Liver (tissue), 7 donors: ENCODE measurements at regions not wholly inside any gene's neighbourhood (a gene's known extent, or its start where the extent isn't known, plus 50 kb on each side); places are given as distances from the start of the nearest gene placed in this dataset.

Experiments used
- DNase-seq: peaks from one replicate; pipeline ENCODE4 v3.0.0-alpha.2; 2017; ENCODE audit warnings: low spot score
- H3K27ac ChIP-seq, 2 donors: one replicate each; pipeline ENCODE4 v1.7.0; 2013; ENCODE audit warnings: inconsistent platforms in 2 of 2, low read length in 2 of 2, control low read depth in 1 of 2, low read depth in 1 of 2, mild to moderate bottlenecking in 1 of 2
- H3K27me3 ChIP-seq, 4 donors: one replicate each; pipeline versions ENCODE4 v1.6.1 to v1.7.0; 2013; ENCODE audit warnings: low read length in 3 of 4, inconsistent platforms in 1 of 4, mild to moderate bottlenecking in 1 of 4, moderate library complexity in 1 of 4; ENCODE audit not compliant: control insufficient read depth in 4 of 4, insufficient read depth in 4 of 4
- H3K36me3 ChIP-seq, 4 donors: one replicate each; pipeline versions ENCODE4 v1.6.1 to v1.7.0; 2013; ENCODE audit warnings: low read length in 3 of 4, mild to moderate bottlenecking in 3 of 4, low read depth in 1 of 4, moderate library complexity in 1 of 4; ENCODE audit not compliant: control insufficient read depth in 4 of 4, insufficient read depth in 3 of 4
- H3K4me1 ChIP-seq, 4 donors: one replicate each; pipeline versions ENCODE4 v1.6.1 to v1.7.0; 2013; ENCODE audit warnings: low read length in 3 of 4, mild to moderate bottlenecking in 3 of 4, moderate library complexity in 1 of 4; ENCODE audit not compliant: control insufficient read depth in 4 of 4, insufficient read depth in 4 of 4
- H3K4me3 ChIP-seq, 3 donors: one replicate each; pipeline versions ENCODE4 v1.6.1 to v1.7.0; 2013; ENCODE audit warnings: low read length in 3 of 3, control low read depth in 1 of 3, low read depth in 1 of 3, mild to moderate bottlenecking in 1 of 3
- H3K9ac ChIP-seq, 2 donors: one replicate each; pipeline ENCODE4 v1.7.0; 2013; ENCODE audit warnings: low read length in 2 of 2, mild to moderate bottlenecking in 2 of 2, moderate library complexity in 2 of 2, control low read depth in 1 of 2, low read depth in 1 of 2
- H3K9me3 ChIP-seq, 4 donors: one replicate each; pipeline versions ENCODE4 v1.6.1 to v1.7.0; 2013; ENCODE audit warnings: low read length in 3 of 4; ENCODE audit not compliant: control insufficient read depth in 4 of 4
- EGR1 ChIP-seq, 2 donors: IDR thresholded peaks; 2 replicates each; pipeline ENCODE4 v1.6.1; 2016 to 2018; ENCODE audit warnings: antibody characterized with exemption in 2 of 2, low read depth in 2 of 2
- FOXA1 ChIP-seq: IDR thresholded peaks from 2 replicates; pipeline ENCODE4 v1.6.1; 2016; ENCODE audit warnings: antibody characterized with exemption
- FOXA2 ChIP-seq: IDR thresholded peaks from 2 replicates; pipeline ENCODE4 v1.6.1; 2016; ENCODE audit warnings: antibody characterized with exemption
- GABPA ChIP-seq, 2 donors: IDR thresholded peaks in 1 of 2; conservative IDR thresholded peaks in 1 of 2; 2 replicates each; pipeline ENCODE4 v1.6.1; 2016; ENCODE audit warnings: antibody characterized with exemption in 2 of 2, mild to moderate bottlenecking in 1 of 2, moderate library complexity in 1 of 2
- HNF4A ChIP-seq, 2 donors: conservative IDR thresholded peaks; 2 replicates each; pipeline ENCODE4 v1.6.1; 2016; ENCODE audit warnings: antibody characterized with exemption in 2 of 2, mild to moderate bottlenecking in 2 of 2
- HNF4G ChIP-seq: IDR thresholded peaks from 2 replicates; pipeline ENCODE4 v1.6.1; 2016; ENCODE audit warnings: antibody characterized with exemption
- JUND ChIP-seq, 2 donors: IDR thresholded peaks; 2 replicates each; pipeline ENCODE4 v1.6.1; 2016; ENCODE audit warnings: antibody characterized with exemption in 2 of 2
- NR2F2 ChIP-seq: IDR thresholded peaks from 2 replicates; pipeline ENCODE4 v1.6.1; 2016; ENCODE audit warnings: antibody characterized with exemption
- RAD21 ChIP-seq, 2 donors: IDR thresholded peaks; 2 replicates each; pipeline ENCODE4 v1.6.1; 2016; ENCODE audit warnings: antibody characterized with exemption in 2 of 2, mild to moderate bottlenecking in 2 of 2
- RXRA ChIP-seq, 2 donors: IDR thresholded peaks; 2 replicates each; pipeline ENCODE4 v1.6.1; 2017 to 2018; ENCODE audit warnings: antibody characterized with exemption in 2 of 2, mild to moderate bottlenecking in 1 of 2
- SP1 ChIP-seq: IDR thresholded peaks from 2 replicates; pipeline ENCODE4 v1.6.1; 2018; ENCODE audit warnings: antibody characterized with exemption, mild to moderate bottlenecking
- YY1 ChIP-seq: IDR thresholded peaks from 2 replicates; pipeline ENCODE4 v1.6.1; 2016; ENCODE audit warnings: antibody characterized with exemption, mild to moderate bottlenecking
- WGBS: extraction: QIAGEN DNeasy Blood & Tissue Kit; methylation state at CpG from one replicate; pipeline ENCODE4 v1.1.7; 2013; 5-methylcytosine and 5-hydroxymethylcytosine counted together
- TF ChIP-seq, protein P1 (sequence below): IDR thresholded peaks from 2 replicates; pipeline ENCODE4 v1.6.1; 2016; ENCODE audit warnings: antibody characterized with exemption
- TF ChIP-seq, protein P2 (sequence below): IDR thresholded peaks from 2 replicates; pipeline ENCODE4 v1.6.1; 2016; ENCODE audit warnings: antibody characterized with exemption, mild to moderate bottlenecking
- TF ChIP-seq, protein P3 (sequence below): IDR thresholded peaks from 2 replicates; pipeline ENCODE4 v1.6.1; 2016; ENCODE audit warnings: antibody characterized with exemption
- TF ChIP-seq, protein P4 (sequence below): IDR thresholded peaks from 2 replicates; pipeline ENCODE4 v1.6.1; 2016; ENCODE audit warnings: antibody characterized with exemption
- donor health status: healthy.
- donor health status: healthy.
- donor health status: healthy.
- donor health status: healthy.

DNA sequence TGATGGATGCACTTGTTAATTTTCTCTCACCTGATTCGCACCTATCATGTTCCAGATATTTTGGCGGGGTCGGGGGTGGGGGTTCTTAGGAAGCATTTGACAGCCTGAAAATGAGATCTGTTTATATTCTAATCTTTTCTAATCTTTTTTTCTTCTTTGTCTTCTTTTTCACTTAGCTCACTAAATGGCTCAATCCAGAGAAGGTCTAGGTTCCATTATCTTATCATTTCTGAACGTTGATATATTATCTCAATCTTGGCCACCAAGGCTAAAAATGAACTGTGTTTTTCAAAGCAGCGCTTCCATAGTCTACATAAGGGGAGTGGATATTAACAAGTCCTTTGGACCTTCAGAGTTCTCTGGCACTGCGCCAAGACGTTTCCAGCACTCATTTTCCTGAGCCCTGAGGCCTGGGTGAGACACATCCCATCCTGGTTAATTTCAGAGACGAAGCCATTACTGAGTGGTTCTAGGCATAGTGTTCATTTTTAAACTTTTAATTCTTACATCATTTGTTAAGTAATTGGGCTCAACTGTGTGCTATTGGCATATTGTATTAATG lies 229.0 kb downstream of the SOX11 start:
- DNase-seq: no peak
- H3K9me3 ChIP-seq: peaks cover 0 to 4% (median under 1%) of the 10 kb centered on the region in 4 donors
- no peaks in the 10 kb centered on the region for H3K36me3 ChIP-seq
- no peak overlapping the region for H3K9ac ChIP-seq
- no peak overlapping the region for H3K27ac ChIP-seq
- H3K4me3 ChIP-seq: no peak overlapping the region
- WGBS: 65% methylated on average over 8 of the region's 8 CpGs
- TF ChIP-seq, protein P1, sequence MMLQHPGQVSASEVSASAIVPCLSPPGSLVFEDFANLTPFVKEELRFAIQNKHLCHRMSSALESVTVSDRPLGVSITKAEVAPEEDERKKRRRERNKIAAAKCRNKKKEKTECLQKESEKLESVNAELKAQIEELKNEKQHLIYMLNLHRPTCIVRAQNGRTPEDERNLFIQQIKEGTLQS: no peak
- no peak for TF ChIP-seq FOXA1
- TF ChIP-seq HNF4G: no peak
- TF ChIP-seq EGR1 (IDR thresholded peaks at IDR 0.05; ENCODE audit: low read depth in 2 of 2): no peak
- TF ChIP-seq, protein P2, sequence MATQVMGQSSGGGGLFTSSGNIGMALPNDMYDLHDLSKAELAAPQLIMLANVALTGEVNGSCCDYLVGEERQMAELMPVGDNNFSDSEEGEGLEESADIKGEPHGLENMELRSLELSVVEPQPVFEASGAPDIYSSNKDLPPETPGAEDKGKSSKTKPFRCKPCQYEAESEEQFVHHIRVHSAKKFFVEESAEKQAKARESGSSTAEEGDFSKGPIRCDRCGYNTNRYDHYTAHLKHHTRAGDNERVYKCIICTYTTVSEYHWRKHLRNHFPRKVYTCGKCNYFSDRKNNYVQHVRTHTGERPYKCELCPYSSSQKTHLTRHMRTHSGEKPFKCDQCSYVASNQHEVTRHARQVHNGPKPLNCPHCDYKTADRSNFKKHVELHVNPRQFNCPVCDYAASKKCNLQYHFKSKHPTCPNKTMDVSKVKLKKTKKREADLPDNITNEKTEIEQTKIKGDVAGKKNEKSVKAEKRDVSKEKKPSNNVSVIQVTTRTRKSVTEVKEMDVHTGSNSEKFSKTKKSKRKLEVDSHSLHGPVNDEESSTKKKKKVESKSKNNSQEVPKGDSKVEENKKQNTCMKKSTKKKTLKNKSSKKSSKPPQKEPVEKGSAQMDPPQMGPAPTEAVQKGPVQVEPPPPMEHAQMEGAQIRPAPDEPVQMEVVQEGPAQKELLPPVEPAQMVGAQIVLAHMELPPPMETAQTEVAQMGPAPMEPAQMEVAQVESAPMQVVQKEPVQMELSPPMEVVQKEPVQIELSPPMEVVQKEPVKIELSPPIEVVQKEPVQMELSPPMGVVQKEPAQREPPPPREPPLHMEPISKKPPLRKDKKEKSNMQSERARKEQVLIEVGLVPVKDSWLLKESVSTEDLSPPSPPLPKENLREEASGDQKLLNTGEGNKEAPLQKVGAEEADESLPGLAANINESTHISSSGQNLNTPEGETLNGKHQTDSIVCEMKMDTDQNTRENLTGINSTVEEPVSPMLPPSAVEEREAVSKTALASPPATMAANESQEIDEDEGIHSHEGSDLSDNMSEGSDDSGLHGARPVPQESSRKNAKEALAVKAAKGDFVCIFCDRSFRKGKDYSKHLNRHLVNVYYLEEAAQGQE: no peak
- TF ChIP-seq GABPA (IDR thresholded peaks at IDR 0.05 in 1 of 2, conservative IDR thresholded peaks at IDR 0.05 in 1 of 2): no peak
- no peak for TF ChIP-seq SP1
- TF ChIP-seq HNF4A (conservative IDR thresholded peaks at IDR 0.05): no peak
- no peak for TF ChIP-seq YY1
- no peak for TF ChIP-seq RAD21 (IDR thresholded peaks at IDR 0.05)
- TF ChIP-seq JUND (IDR thresholded peaks at IDR 0.05): no peak
- TF ChIP-seq, protein P3, sequence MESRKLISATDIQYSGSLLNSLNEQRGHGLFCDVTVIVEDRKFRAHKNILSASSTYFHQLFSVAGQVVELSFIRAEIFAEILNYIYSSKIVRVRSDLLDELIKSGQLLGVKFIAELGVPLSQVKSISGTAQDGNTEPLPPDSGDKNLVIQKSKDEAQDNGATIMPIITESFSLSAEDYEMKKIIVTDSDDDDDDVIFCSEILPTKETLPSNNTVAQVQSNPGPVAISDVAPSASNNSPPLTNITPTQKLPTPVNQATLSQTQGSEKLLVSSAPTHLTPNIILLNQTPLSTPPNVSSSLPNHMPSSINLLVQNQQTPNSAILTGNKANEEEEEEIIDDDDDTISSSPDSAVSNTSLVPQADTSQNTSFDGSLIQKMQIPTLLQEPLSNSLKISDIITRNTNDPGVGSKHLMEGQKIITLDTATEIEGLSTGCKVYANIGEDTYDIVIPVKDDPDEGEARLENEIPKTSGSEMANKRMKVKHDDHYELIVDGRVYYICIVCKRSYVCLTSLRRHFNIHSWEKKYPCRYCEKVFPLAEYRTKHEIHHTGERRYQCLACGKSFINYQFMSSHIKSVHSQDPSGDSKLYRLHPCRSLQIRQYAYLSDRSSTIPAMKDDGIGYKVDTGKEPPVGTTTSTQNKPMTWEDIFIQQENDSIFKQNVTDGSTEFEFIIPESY: no peak
- no peaks in the 10 kb centered on the region for H3K4me1 ChIP-seq
- H3K27me3 ChIP-seq: peaks cover 0 to 9% (median 0%) of the 10 kb centered on the region in 4 donors

DNA sequence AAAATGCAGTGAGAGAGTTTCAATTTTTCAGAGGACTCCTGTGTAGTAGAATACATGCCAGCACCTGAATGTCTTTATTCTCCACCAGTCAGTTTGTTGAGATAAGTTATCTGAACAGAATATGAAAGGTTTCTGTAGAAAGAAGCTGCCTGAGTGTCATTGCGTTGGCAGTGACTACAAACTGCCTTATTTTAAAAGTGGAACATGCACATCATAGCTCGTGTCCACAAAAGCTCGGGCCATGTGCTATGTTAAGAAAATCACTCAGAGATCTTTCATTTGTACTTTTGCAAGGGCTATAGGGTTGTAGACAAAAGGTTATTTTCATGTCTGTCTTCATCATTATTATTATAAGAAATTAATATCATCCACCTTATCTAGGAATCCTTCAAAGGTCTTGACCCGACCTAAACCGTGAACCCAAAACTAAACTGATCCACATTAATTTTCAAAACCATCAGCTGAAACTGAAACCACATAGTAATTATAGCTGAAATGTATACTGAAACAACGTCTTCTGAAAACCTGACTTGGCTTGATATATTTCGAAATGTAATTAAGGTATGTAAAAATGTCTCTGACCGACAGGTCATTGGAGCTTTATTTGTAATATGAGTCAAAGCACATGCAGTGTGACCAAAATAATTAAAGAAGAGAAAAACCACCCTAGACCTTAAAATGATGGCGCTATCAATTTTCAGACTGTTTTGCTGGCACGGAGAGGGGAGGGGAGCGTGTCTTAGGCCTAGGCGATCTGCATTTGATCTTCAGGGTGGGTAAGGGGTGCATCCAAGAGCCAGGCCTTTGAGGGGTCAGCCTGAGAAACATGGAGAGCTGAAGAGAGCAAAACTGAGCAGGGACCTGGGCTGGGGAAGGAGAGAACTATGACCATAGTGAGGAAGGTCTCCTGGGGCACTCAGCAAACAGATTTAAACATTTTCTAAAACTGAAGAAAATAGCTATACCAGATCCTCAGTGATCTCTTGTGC lies 232.1 kb downstream of the SOX11 start:
- no peaks in the 10 kb centered on the region for H3K4me1 ChIP-seq
- WGBS: 82% methylated on average over 12 of the region's 12 CpGs
- H3K4me3 ChIP-seq: no peak overlapping the region
- no peak overlapping the region for H3K27ac ChIP-seq
- TF ChIP-seq, protein P1: no peak
- TF ChIP-seq, protein P3: no peak
- no peak for TF ChIP-seq GABPA (IDR thresholded peaks at IDR 0.05 in 1 of 2, conservative IDR thresholded peaks at IDR 0.05 in 1 of 2)
- TF ChIP-seq RAD21 (IDR thresholded peaks at IDR 0.05): no peak
- TF ChIP-seq FOXA2: no peak
- no peak for TF ChIP-seq HNF4G
- TF ChIP-seq NR2F2: no peak
- no peak for TF ChIP-seq YY1
- TF ChIP-seq RXRA (IDR thresholded peaks at IDR 0.05): no peak
- TF ChIP-seq FOXA1: no peak
- TF ChIP-seq, protein P4, sequence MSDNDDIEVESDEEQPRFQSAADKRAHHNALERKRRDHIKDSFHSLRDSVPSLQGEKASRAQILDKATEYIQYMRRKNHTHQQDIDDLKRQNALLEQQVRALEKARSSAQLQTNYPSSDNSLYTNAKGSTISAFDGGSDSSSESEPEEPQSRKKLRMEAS: no peak
- TF ChIP-seq, protein P2: no peak
- TF ChIP-seq HNF4A (conservative IDR thresholded peaks at IDR 0.05): no peak
- no peak for TF ChIP-seq JUND (IDR thresholded peaks at IDR 0.05)
- no peak for TF ChIP-seq SP1
- no peak overlapping the region for H3K9ac ChIP-seq
- peaks cover 0 to 3% (median 0%) of the 10 kb centered on the region in 4 donors for H3K27me3 ChIP-seq
- H3K9me3 ChIP-seq: peaks cover 0 to 4% (median 0%) of the 10 kb centered on the region in 4 donors
- H3K36me3 ChIP-seq: no peaks in the 10 kb centered on the region
- no peak for DNase-seq
